ENCODE measurements at regions not wholly inside any gene's neighbourhood (a gene's known extent, or its start where the extent isn't known, plus 50 kb on each side); places are given as distances from the start of the nearest gene placed in this dataset.

DNA sequence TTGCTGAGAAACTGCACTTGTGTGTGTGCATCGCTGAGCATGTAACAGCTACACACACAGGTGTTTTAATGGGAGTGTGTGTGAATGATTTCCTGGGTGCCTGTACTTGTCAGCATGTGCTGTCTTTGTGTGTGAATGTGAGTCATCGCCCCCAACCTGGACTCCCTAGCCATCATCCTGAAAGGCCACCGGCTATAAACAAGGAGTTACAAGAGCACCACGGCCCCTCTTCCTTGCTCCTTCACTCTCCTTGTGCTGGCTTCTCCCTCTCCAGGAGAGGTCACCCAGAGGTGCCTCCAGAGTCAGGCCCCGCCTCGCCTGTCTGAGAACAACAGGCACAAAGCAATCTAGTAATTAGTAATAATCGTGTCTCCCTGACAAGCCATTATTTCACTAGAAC, 419.2 kb downstream of the BUD13 start:
- Histone ChIP-seq H3K4me1 (ENCODE audit: low read length) (peaks cover 1% of the 10 kb centered on the region; the same call in 1 of the 2 replicates), H3K27ac (ENCODE audit: low read length) (no peak overlapping the region), H2AFZ (ENCODE audit: low read depth, low read length) (no peak overlapping the region), H3K9me3 (ENCODE audit: insufficient read depth, low read length) (no peaks in the 10 kb centered on the region), H3K79me2 (ENCODE audit: low read length) (no peaks in the 10 kb centered on the region), H3K4me3 (ENCODE audit: low read length) (no peak overlapping the region), H3K27me3 (ENCODE audit: low read depth, low read length) (peaks cover 14% of the 10 kb centered on the region; the same call in 1 of the 2 replicates), H3K9ac (ENCODE audit: low read length) (no peak overlapping the region), H3K4me2 (ENCODE audit: low read length) (no peak overlapping the region), H3K36me3 (replicated peaks; ENCODE audit: low read depth, low read length) (no peaks in the 10 kb centered on the region), H4K20me1 (ENCODE audit: insufficient read depth, low read length) (no peaks in the 10 kb centered on the region)
- TF ChIP-seq EZH2phosphoT487 (IDR thresholded peaks at IDR 0.05; ENCODE audit: low read depth) = no peak
- TF ChIP-seq, protein P1, sequence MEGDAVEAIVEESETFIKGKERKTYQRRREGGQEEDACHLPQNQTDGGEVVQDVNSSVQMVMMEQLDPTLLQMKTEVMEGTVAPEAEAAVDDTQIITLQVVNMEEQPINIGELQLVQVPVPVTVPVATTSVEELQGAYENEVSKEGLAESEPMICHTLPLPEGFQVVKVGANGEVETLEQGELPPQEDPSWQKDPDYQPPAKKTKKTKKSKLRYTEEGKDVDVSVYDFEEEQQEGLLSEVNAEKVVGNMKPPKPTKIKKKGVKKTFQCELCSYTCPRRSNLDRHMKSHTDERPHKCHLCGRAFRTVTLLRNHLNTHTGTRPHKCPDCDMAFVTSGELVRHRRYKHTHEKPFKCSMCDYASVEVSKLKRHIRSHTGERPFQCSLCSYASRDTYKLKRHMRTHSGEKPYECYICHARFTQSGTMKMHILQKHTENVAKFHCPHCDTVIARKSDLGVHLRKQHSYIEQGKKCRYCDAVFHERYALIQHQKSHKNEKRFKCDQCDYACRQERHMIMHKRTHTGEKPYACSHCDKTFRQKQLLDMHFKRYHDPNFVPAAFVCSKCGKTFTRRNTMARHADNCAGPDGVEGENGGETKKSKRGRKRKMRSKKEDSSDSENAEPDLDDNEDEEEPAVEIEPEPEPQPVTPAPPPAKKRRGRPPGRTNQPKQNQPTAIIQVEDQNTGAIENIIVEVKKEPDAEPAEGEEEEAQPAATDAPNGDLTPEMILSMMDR (IDR thresholded peaks at IDR 0.05; ENCODE audit: low read depth, low read length) = no peak

DNA sequence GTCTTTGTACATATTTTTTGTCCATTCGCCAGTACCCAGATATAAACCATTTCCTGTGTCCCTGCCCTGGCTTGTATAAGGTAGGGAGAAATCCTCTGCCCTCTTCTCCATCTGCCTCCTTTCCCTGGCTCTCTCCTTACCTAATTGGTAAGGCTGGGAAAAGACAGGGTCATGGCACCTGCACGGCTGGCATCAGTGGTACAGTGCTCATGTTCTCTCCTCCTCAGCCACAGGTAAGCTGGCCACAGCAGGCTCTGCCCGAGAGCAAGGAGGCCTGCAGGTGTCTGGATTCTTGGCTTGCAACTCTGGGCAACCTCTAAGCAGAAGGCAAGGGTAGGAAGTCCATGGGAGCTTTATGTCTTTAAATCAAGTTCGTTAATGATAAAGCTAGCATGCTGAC, 419.9 kb downstream of the BUD13 start:
- H3K79me2 ChIP-seq (ENCODE audit: low read length) = no peaks in the 10 kb centered on the region
- H3K27ac ChIP-seq (ENCODE audit: low read length) = no peak overlapping the region
- H3K9me3 ChIP-seq (ENCODE audit: insufficient read depth, low read length) = no peaks in the 10 kb centered on the region
- no peak overlapping the region for H3K4me2 ChIP-seq (ENCODE audit: low read length)
- H3K4me3 ChIP-seq (ENCODE audit: low read length) = no peak overlapping the region
- H3K9ac ChIP-seq (ENCODE audit: low read length) = no peak overlapping the region
- TF ChIP-seq, protein P1 (IDR thresholded peaks at IDR 0.05; ENCODE audit: low read depth, low read length) = no peak
- no peak for TF ChIP-seq EZH2phosphoT487 (IDR thresholded peaks at IDR 0.05; ENCODE audit: low read depth)
- H4K20me1 ChIP-seq (ENCODE audit: insufficient read depth, low read length) = no peaks in the 10 kb centered on the region
- peaks cover 14% of the 10 kb centered on the region; the same call in 1 of the 2 replicates for H3K27me3 ChIP-seq (ENCODE audit: low read depth, low read length)
- H2AFZ ChIP-seq (ENCODE audit: low read depth, low read length) = no peak overlapping the region
- peaks cover 7% of the 10 kb centered on the region; the same call in 1 of the 2 replicates for H3K4me1 ChIP-seq (ENCODE audit: low read length)
- no peaks in the 10 kb centered on the region for H3K36me3 ChIP-seq (replicated peaks; ENCODE audit: low read depth, low read length)

DNA sequence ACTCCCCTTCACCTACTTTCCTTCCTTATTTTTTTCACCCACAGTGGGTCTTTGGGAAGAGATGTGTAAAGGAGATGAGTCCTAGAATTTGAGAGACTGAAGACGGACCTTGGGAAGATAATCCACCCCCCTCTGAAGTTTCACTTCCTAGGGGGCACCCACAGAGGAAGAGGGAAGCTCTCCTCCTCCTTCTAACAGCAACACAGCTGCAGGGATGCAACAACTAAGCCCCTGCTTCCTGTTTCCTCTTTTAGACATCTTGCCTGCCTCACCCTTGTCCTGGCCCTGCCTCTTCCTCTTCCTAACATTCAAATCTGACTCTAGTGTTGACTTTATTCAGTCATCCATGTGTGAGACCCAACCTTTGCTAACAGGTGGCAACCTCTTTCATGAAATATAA, 424.6 kb downstream of the BUD13 start:
- no peaks in the 10 kb centered on the region for H3K9me3 ChIP-seq (ENCODE audit: insufficient read depth, low read length)
- H2AFZ ChIP-seq (ENCODE audit: low read depth, low read length) = no peak overlapping the region
- H3K4me2 ChIP-seq (ENCODE audit: low read length) = no peak overlapping the region
- no peaks in the 10 kb centered on the region for H4K20me1 ChIP-seq (ENCODE audit: insufficient read depth, low read length)
- H3K9ac ChIP-seq (ENCODE audit: low read length) = no peak overlapping the region
- H3K27ac ChIP-seq (ENCODE audit: low read length) = no peak overlapping the region
- H3K36me3 ChIP-seq (replicated peaks; ENCODE audit: low read depth, low read length) = no peaks in the 10 kb centered on the region
- no peak overlapping the region for H3K4me3 ChIP-seq (ENCODE audit: low read length)
- H3K4me1 ChIP-seq (ENCODE audit: low read length) = peaks cover 7% of the 10 kb centered on the region; the same call in 1 of the 2 replicates
- no peak for TF ChIP-seq EZH2phosphoT487 (IDR thresholded peaks at IDR 0.05; ENCODE audit: low read depth)
- TF ChIP-seq, protein P1 (IDR thresholded peaks at IDR 0.05; ENCODE audit: low read depth, low read length) = no peak
- H3K27me3 ChIP-seq (ENCODE audit: low read depth, low read length) = peaks cover 4% of the 10 kb centered on the region; the same call in 1 of the 2 replicates
- H3K79me2 ChIP-seq (ENCODE audit: low read length) = no peaks in the 10 kb centered on the region

DNA sequence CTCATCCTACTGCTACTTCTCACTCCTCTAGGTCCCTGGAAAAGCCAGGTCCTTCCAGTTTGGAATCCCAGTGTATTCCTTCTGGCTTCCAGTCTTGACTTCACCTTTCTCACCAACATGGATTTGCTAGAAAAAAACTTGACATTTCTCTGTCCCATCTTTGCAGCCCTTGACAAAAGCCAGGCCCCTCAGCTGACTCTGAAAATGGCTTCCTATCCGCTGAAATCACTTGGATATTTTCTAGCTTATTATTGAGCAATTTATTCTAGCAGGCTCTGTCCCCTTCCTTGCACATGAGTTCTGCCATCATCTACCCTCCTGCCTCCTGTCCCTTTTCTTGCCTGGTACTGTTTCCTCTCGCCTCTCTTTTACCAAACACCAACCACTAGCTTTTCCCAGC, 427.2 kb downstream of the BUD13 start:
- no peaks in the 10 kb centered on the region for H4K20me1 ChIP-seq (ENCODE audit: insufficient read depth, low read length)
- H3K4me2 ChIP-seq (ENCODE audit: low read length) = no peak overlapping the region
- H3K27me3 ChIP-seq (ENCODE audit: low read depth, low read length) = no peaks in the 10 kb centered on the region
- H3K36me3 ChIP-seq (replicated peaks; ENCODE audit: low read depth, low read length) = no peaks in the 10 kb centered on the region
- TF ChIP-seq, protein P1 (IDR thresholded peaks at IDR 0.05; ENCODE audit: low read depth, low read length) = no peak
- no peak for TF ChIP-seq EZH2phosphoT487 (IDR thresholded peaks at IDR 0.05; ENCODE audit: low read depth)
- no peak overlapping the region for H3K4me3 ChIP-seq (ENCODE audit: low read length)
- no peaks in the 10 kb centered on the region for H3K9me3 ChIP-seq (ENCODE audit: insufficient read depth, low read length)
- no peak overlapping the region for H2AFZ ChIP-seq (ENCODE audit: low read depth, low read length)
- peaks cover 7% of the 10 kb centered on the region; the same call in 1 of the 2 replicates for H3K4me1 ChIP-seq (ENCODE audit: low read length)
- no peak overlapping the region for H3K27ac ChIP-seq (ENCODE audit: low read length)
- no peaks in the 10 kb centered on the region for H3K79me2 ChIP-seq (ENCODE audit: low read length)
- no peak overlapping the region for H3K9ac ChIP-seq (ENCODE audit: low read length)

Measured in OCI-LY3 (cell line).